Parathyroid adenoma (tissue), 2 donors: ENCODE measurements at regions not wholly inside any gene's neighbourhood (a gene's known extent, or its start where the extent isn't known, plus 50 kb on each side); places are given as distances from the start of the nearest gene placed in this dataset.

Source experiments
- H2AFZ ChIP-seq: fragments of 300-600 bp; sonication (generic); one replicate; pipeline ENCODE4 v1.7.0; 2017; ENCODE audit warnings: antibody characterized with exemption, mild to moderate bottlenecking
- H3K27ac ChIP-seq: fragments of 300-600 bp; sonication (generic); one replicate; pipeline ENCODE4 v1.7.0; 2017
- H3K27me3 ChIP-seq: fragments of 300-600 bp; sonication (generic); one replicate; pipeline ENCODE4 v1.7.0; 2017; ENCODE audit warnings: low read length; ENCODE audit not compliant: control insufficient read depth, insufficient read depth
- H3K36me3 ChIP-seq: fragments of 300-600 bp; sonication (generic); one replicate; pipeline ENCODE4 v1.7.0; 2017; ENCODE audit warnings: low read length; ENCODE audit not compliant: control insufficient read depth, insufficient read depth
- H3K4me1 ChIP-seq: fragments of 300-600 bp; sonication (generic); one replicate; pipeline ENCODE4 v1.7.0; 2017; ENCODE audit warnings: control low read depth
- H3K4me2 ChIP-seq: fragments of 300-600 bp; sonication (generic); one replicate; pipeline ENCODE4 v1.7.0; 2017; ENCODE audit warnings: low read length
- H3K4me3 ChIP-seq: fragments of 300-600 bp; sonication (generic); one replicate; pipeline ENCODE4 v1.7.0; 2017; ENCODE audit warnings: low read depth, low read length
- H3K79me2 ChIP-seq: fragments of 300-600 bp; sonication (generic); one replicate; pipeline ENCODE4 v1.7.0; 2017; ENCODE audit warnings: control low read depth
- H3K9ac ChIP-seq: fragments of 300-600 bp; sonication (generic); one replicate; pipeline ENCODE4 v1.7.0; 2017; ENCODE audit warnings: mild to moderate bottlenecking
- H3K9me3 ChIP-seq: fragments of 300-600 bp; sonication (generic); one replicate; pipeline ENCODE4 v1.7.0; 2017; ENCODE audit warnings: low read length; ENCODE audit not compliant: control insufficient read depth
- TF ChIP-seq, protein P1 (sequence below): fragments of 300-600 bp; sonication (generic); IDR thresholded peaks from one replicate; pipeline ENCODE4 v1.7.0; 2017; ENCODE audit warnings: antibody characterized with exemption, mild to moderate bottlenecking
- donor health status: primary hyperparathyroidism.

DNA sequence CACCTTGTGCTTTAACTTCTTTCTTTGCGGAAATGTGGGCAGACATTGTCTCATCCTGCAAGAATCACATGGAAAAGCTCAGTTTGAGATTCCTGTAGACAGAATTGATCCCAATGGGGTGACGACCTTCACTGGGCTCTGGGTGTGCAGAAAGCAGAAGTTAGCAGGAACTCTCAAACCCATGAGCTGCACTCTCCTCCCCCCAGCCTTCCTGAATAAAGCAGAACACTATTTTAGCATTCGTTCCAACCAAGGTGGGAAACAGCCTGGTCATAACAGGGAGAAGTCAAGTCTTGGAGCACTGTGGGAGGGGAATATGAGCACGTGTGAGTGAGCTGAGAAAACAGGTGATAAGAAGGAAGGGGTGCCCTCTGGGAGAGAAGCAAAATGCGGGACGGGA is 87.4 kb upstream of the FER start:
- Histone ChIP-seq H2AFZ (no peak overlapping the region), H3K4me2 (no peak overlapping the region), H3K9ac (no peak overlapping the region), H3K27ac (no peak overlapping the region), H3K4me1 (no peaks in the 10 kb centered on the region), H3K27me3 (no peaks in the 10 kb centered on the region), H3K36me3 (no peaks in the 10 kb centered on the region), H3K4me3 (no peak overlapping the region), H3K9me3 (no peaks in the 10 kb centered on the region), H3K79me2 (no peaks in the 10 kb centered on the region)
- TF ChIP-seq, protein P1, sequence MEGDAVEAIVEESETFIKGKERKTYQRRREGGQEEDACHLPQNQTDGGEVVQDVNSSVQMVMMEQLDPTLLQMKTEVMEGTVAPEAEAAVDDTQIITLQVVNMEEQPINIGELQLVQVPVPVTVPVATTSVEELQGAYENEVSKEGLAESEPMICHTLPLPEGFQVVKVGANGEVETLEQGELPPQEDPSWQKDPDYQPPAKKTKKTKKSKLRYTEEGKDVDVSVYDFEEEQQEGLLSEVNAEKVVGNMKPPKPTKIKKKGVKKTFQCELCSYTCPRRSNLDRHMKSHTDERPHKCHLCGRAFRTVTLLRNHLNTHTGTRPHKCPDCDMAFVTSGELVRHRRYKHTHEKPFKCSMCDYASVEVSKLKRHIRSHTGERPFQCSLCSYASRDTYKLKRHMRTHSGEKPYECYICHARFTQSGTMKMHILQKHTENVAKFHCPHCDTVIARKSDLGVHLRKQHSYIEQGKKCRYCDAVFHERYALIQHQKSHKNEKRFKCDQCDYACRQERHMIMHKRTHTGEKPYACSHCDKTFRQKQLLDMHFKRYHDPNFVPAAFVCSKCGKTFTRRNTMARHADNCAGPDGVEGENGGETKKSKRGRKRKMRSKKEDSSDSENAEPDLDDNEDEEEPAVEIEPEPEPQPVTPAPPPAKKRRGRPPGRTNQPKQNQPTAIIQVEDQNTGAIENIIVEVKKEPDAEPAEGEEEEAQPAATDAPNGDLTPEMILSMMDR: no peak

DNA sequence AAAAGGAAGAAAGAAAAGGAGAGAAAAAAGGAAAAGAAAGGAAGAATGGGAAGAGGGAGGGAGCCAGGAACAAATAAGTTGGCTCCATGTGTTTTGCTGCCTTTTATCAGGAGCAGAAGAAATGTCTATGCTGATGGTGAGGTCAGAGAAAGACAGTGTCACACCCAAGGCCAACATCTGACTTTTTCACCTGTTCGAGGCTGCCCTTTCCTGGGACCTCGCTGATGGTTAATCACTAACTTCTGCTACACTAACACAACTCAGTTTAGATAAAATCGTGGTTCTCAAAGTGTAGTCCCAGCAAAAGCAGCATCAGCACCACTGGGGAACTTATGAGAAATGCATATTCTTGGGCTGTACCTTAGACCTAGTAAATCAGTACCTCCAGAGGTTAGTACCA is 88.2 kb upstream of the FER start:
- Histone ChIP-seq H3K36me3 (no peaks in the 10 kb centered on the region), H2AFZ (no peak overlapping the region), H3K9ac (no peak overlapping the region), H3K4me2 (no peak overlapping the region), H3K4me3 (no peak overlapping the region), H3K27ac (no peak overlapping the region), H3K9me3 (no peaks in the 10 kb centered on the region), H3K4me1 (no peaks in the 10 kb centered on the region), H3K27me3 (no peaks in the 10 kb centered on the region), H3K79me2 (no peaks in the 10 kb centered on the region)
- TF ChIP-seq, protein P1: no peak

DNA sequence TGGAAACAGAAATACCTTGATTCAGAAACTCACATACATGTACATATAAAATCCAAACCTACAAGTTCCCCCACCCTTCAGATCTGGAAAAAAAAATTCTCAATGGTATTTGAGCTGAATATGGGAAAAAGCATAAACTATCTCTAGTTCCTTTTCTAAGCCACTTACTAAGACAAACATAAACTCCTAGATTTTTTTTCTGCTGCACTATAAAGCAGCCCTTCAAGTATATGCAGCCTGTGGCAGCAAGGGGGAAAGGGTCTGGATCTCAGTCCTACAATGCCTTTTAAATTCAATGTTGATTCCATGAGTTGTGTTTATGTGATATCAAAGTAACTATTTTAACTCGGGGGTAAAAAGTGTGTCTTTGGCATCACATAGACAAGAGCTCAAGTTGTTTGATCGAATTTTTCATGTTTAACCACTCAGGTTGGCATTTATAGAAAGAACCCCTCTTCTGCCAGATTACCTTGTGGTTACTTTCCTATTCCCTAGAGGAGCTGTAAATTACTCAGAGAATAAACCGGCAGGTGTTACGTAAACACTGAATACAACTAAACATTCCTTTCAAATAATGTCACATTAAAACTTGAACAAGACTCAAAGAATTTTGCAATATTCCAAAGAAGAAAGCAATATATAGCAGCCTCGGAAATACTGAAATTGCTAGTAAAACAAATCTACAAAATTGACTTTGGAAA is 91.8 kb upstream of the FER start:
- Histone ChIP-seq H3K36me3 (no peaks in the 10 kb centered on the region), H3K79me2 (no peaks in the 10 kb centered on the region), H3K27me3 (no peaks in the 10 kb centered on the region), H3K27ac (no peak overlapping the region), H3K4me1 (no peaks in the 10 kb centered on the region), H2AFZ (no peak overlapping the region), H3K9me3 (no peaks in the 10 kb centered on the region), H3K9ac (no peak overlapping the region), H3K4me3 (no peak overlapping the region), H3K4me2 (no peak overlapping the region)
- TF ChIP-seq, protein P1: no peak

DNA sequence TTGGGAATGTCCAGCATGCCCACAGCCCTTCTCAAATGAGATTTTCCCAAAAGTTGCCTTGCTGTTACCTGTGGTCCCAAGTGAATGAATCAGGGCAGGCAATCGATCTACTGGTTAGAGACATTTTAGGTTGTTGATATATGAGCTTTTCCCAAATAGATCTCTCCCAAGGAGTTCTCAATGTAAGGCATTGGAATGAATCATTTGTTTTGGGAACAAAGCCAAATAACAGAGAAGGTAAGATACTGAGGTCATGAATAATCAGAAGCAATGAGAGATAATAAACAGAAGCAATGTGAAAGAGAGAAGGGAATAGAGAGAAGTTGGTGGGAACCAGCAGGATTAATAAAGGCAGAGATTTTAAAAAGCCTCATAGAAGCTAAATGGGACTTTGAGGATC is 93.6 kb upstream of the FER start:
- Histone ChIP-seq H3K4me1 (no peaks in the 10 kb centered on the region), H2AFZ (no peak overlapping the region), H3K27me3 (no peaks in the 10 kb centered on the region), H3K9me3 (no peaks in the 10 kb centered on the region), H3K4me2 (no peak overlapping the region), H3K4me3 (no peak overlapping the region), H3K79me2 (no peaks in the 10 kb centered on the region), H3K27ac (no peak overlapping the region), H3K9ac (no peak overlapping the region), H3K36me3 (no peaks in the 10 kb centered on the region)
- TF ChIP-seq, protein P1: no peak

DNA sequence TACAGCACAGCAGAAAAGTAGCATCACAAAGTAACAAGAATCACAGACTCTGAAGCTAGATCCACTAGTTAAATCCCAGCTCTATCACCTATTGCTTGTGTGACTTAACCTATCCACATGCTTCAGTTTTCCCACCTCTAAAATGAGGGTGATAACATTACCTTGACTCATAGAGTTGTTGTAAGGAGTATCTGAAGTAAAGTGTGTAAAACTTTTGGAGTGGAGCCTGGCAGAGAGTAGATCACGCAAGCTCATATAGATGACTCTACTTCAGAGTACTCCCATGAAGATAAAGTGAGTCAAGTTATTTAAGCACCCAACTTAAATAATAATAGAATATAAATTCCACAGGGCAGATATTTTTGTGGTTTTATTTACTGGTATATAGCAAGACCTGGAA is 94.5 kb upstream of the FER start:
- no peak overlapping the region for H3K27ac ChIP-seq
- H2AFZ ChIP-seq: no peak overlapping the region
- H3K36me3 ChIP-seq: no peaks in the 10 kb centered on the region
- no peaks in the 10 kb centered on the region for H3K4me1 ChIP-seq
- H3K4me3 ChIP-seq: no peak overlapping the region
- H3K9me3 ChIP-seq: no peaks in the 10 kb centered on the region
- no peak overlapping the region for H3K9ac ChIP-seq
- TF ChIP-seq, protein P1: no peak
- no peaks in the 10 kb centered on the region for H3K27me3 ChIP-seq
- no peaks in the 10 kb centered on the region for H3K79me2 ChIP-seq
- H3K4me2 ChIP-seq: no peak overlapping the region
